Fibroblast of lung (primary cell): ENCODE measurements at regions not wholly inside any gene's neighbourhood (a gene's known extent, or its start where the extent isn't known, plus 50 kb on each side); places are given as distances from the start of the nearest gene placed in this dataset.

Experiments used
- DNase-seq, 2 donors: peaks; one replicate each; pipeline versions ENCODE4 v3.0.0 to v3.0.0-alpha.2; 2010; ENCODE audit warnings: low read depth in 2 of 2
- H2AFZ ChIP-seq: 2 replicates; pipeline ENCODE4 v1.5.1; 2012; ENCODE audit warnings: low read length, control low read depth, inconsistent platforms
- H3K27ac ChIP-seq: 2 replicates; pipeline ENCODE4 v1.5.1; 2011; ENCODE audit warnings: low read length, control low read depth; ENCODE audit not compliant: insufficient read depth
- H3K27me3 ChIP-seq: 2 replicates; pipeline ENCODE4 v1.5.1; 2011; ENCODE audit warnings: mild to moderate bottlenecking, low read length; ENCODE audit not compliant: control insufficient read depth, insufficient read depth
- H3K36me3 ChIP-seq: 2 replicates; pipeline ENCODE4 v1.5.1; 2011; ENCODE audit warnings: low read length; ENCODE audit not compliant: control insufficient read depth, insufficient read depth
- H3K4me1 ChIP-seq: 2 replicates; pipeline ENCODE4 v1.5.1; 2011; ENCODE audit warnings: low read length; ENCODE audit not compliant: control insufficient read depth, insufficient read depth; ENCODE audit errors: extremely low read depth
- H3K4me2 ChIP-seq: 2 replicates; pipeline ENCODE4 v1.5.1; 2011; ENCODE audit warnings: low read length, control low read depth; ENCODE audit not compliant: insufficient read depth; ENCODE audit errors: extremely low read depth
- H3K4me3 ChIP-seq, 4 experiments: fragments of 200-600 bp in 1 of 4; sonication (generic) in 1 of 4; replicated peaks in 1 of 4; 2 replicates each; pipeline ENCODE4 v1.5.1; 2011 to 2016; ENCODE audit warnings: low read length in 4 of 4, low read depth in 3 of 4, mild to moderate bottlenecking in 3 of 4, control low read depth in 2 of 4, inconsistent platforms in 1 of 4, mixed read lengths in 1 of 4; ENCODE audit not compliant: insufficient read depth in 1 of 4; ENCODE audit errors: control extremely low read depth in 1 of 4
- H3K79me2 ChIP-seq: 2 replicates; pipeline ENCODE4 v1.5.1; 2012; ENCODE audit warnings: mild to moderate bottlenecking, low read length, inconsistent platforms; ENCODE audit not compliant: control insufficient read depth, insufficient read depth
- H3K9ac ChIP-seq: 2 replicates; pipeline ENCODE4 v1.5.1; 2011; ENCODE audit warnings: mild to moderate bottlenecking, low read length, control low read depth; ENCODE audit not compliant: insufficient read depth
- H3K9me3 ChIP-seq: 2 replicates; pipeline ENCODE4 v1.5.1; 2012; ENCODE audit warnings: low read depth, low read length; ENCODE audit not compliant: control insufficient read depth, insufficient read depth
- H4K20me1 ChIP-seq: 2 replicates; pipeline ENCODE4 v1.5.1; 2011; ENCODE audit warnings: low read length; ENCODE audit not compliant: control insufficient read depth, insufficient read depth; ENCODE audit errors: extremely low read depth
- CTCF ChIP-seq, 2 donors: IDR thresholded peaks in 1 of 2; conservative IDR thresholded peaks in 1 of 2; 1 replicate in 1 of 2; 2 replicates in 1 of 2; pipeline ENCODE4 v1.5.1; 2011 to 2012; ENCODE audit warnings: low read length in 2 of 2, control low read depth in 1 of 2, inconsistent platforms in 1 of 2, low read depth in 1 of 2, mild to moderate bottlenecking in 1 of 2
- EZH2 ChIP-seq: IDR thresholded peaks from 2 replicates; pipeline ENCODE4 v1.5.1; 2012; ENCODE audit warnings: low read length, control low read depth, mild to moderate bottlenecking; ENCODE audit errors: missing control alignments

DNA sequence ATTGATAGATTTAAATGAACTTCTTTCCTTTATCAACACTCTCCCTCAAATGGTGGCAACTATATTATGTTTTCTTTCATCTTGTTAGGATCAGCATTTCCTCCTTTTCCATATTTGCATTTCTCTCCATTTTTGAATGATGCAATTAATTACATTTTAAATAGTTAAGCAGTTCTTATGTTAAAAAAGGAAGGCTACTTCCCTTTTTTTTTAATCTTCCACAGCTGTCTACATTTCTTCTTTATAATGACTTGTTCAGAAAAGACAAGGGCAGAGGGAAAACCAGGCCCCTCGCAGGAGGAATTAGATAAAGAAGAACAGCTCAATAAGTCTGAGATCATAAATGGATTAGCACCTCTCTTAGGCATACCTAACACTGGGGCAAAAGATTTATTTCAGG, 208.9 kb downstream of the ARL4A start:
- Histone ChIP-seq H3K27ac (no peak overlapping the region), H2AFZ (no peak overlapping the region), H3K9me3 (no peaks in the 10 kb centered on the region), H3K36me3 (no peaks in the 10 kb centered on the region), H3K9ac (no peak overlapping the region), H3K27me3 (no peaks in the 10 kb centered on the region), H3K4me1 (no peaks in the 10 kb centered on the region), H3K79me2 (no peaks in the 10 kb centered on the region), H4K20me1 (no peaks in the 10 kb centered on the region), H3K4me2 (no peak overlapping the region), H3K4me3 (no peak overlapping the region)
- TF ChIP-seq CTCF (conservative IDR thresholded peaks at IDR 0.05 in 1 of 2, IDR thresholded peaks at IDR 0.05 in 1 of 2; ENCODE audit: low read depth in 1 of 2, low read length in 2 of 2) (no peak), EZH2 (no peak)
- no peak for DNase-seq

GRCh38 chr7:12898004-12898403, 210.6 kb downstream of the ARL4A start:
- no peak overlapping the region for H3K4me3 ChIP-seq
- H3K79me2 ChIP-seq, result no peaks in the 10 kb centered on the region
- no peak for TF ChIP-seq CTCF (conservative IDR thresholded peaks at IDR 0.05 in 1 of 2, IDR thresholded peaks at IDR 0.05 in 1 of 2; ENCODE audit: low read depth in 1 of 2, low read length in 2 of 2)
- no peak for TF ChIP-seq EZH2
- no peaks in the 10 kb centered on the region for H4K20me1 ChIP-seq
- no peaks in the 10 kb centered on the region for H3K9me3 ChIP-seq
- no peaks in the 10 kb centered on the region for H3K27me3 ChIP-seq
- no peak for DNase-seq
- H3K4me1 ChIP-seq, result no peaks in the 10 kb centered on the region
- H3K27ac ChIP-seq, result no peak overlapping the region
- no peaks in the 10 kb centered on the region for H3K36me3 ChIP-seq
- H3K4me2 ChIP-seq, result no peak overlapping the region
- H2AFZ ChIP-seq, result no peak overlapping the region
- H3K9ac ChIP-seq, result no peak overlapping the region

DNA sequence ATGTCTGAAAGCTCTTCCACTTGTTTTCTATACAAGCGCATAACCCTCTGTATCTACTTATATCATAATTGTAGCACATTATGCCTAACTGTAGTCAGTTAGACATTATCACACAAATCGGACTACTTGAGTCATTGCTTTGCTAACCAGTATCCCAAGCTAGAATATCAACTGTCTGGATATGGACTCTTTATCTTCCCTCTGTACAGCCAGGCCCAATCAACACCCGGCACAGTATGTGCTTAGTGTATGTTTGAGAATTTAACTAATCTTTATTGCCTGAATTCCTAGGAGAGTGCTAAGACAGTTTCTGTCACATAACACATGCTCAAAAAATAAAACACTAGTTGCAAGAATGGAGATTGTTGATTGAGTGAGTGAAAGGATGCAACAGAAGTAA, 211.2 kb downstream of the ARL4A start:
- Histone ChIP-seq H3K27me3 (no peaks in the 10 kb centered on the region), H2AFZ (no peak overlapping the region), H3K4me2 (no peak overlapping the region), H4K20me1 (no peaks in the 10 kb centered on the region), H3K36me3 (no peaks in the 10 kb centered on the region), H3K4me3 (no peak overlapping the region), H3K27ac (no peak overlapping the region), H3K9me3 (no peaks in the 10 kb centered on the region), H3K9ac (no peak overlapping the region), H3K79me2 (no peaks in the 10 kb centered on the region), H3K4me1 (no peaks in the 10 kb centered on the region)
- TF ChIP-seq CTCF (conservative IDR thresholded peaks at IDR 0.05 in 1 of 2, IDR thresholded peaks at IDR 0.05 in 1 of 2; ENCODE audit: low read depth in 1 of 2, low read length in 2 of 2), result no peak
- no peak for TF ChIP-seq EZH2
- no peak for DNase-seq
